ENCODE measurements at regions not wholly inside any gene's neighbourhood (a gene's known extent, or its start where the extent isn't known, plus 50 kb on each side); places are given as distances from the start of the nearest gene placed in this dataset.

DNA sequence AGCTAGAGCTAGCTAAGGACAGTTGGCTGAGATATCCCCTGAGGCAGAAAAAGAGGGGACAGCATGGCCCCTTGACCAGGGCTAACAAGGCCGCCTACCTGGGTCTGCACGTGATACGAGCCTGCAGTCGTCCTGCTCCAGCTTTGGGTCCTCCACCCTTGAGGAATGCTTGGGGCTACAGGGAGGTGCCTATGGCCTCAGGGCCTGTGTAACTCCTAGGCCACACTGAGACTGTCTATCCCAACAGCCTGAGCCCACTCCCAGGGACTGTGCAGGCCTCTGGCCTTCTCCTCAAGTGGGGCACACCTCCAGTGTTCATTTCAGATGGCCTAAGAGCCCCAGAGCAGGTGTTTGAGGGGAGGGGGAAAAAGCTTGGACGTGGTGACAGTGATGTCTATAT, 136.7 kb upstream of the SATB2 start:
- no peak for TF ChIP-seq EZH2 (IDR thresholded peaks at IDR 0.05; ENCODE audit: borderline replicate concordance)
- TF ChIP-seq, protein P1, sequence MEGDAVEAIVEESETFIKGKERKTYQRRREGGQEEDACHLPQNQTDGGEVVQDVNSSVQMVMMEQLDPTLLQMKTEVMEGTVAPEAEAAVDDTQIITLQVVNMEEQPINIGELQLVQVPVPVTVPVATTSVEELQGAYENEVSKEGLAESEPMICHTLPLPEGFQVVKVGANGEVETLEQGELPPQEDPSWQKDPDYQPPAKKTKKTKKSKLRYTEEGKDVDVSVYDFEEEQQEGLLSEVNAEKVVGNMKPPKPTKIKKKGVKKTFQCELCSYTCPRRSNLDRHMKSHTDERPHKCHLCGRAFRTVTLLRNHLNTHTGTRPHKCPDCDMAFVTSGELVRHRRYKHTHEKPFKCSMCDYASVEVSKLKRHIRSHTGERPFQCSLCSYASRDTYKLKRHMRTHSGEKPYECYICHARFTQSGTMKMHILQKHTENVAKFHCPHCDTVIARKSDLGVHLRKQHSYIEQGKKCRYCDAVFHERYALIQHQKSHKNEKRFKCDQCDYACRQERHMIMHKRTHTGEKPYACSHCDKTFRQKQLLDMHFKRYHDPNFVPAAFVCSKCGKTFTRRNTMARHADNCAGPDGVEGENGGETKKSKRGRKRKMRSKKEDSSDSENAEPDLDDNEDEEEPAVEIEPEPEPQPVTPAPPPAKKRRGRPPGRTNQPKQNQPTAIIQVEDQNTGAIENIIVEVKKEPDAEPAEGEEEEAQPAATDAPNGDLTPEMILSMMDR (IDR thresholded peaks at IDR 0.05; ENCODE audit: poor library complexity): no peak

All from hepatocyte (in vitro differentiated cells).